SKM-1 (cell line): ENCODE measurements at regions not wholly inside any gene's neighbourhood (a gene's known extent, or its start where the extent isn't known, plus 50 kb on each side); places are given as distances from the start of the nearest gene placed in this dataset.
"Not testable (repeated sequence)": the region's sequence is repeated elsewhere in the genome, so short reads cannot be mapped to it uniquely, and the experiment has no call there.

Source experiments
- DNase-seq: peaks from one replicate; lab custom pipeline; 2025; ENCODE audit not compliant: unreplicated experiment; lab: John Stamatoyannopoulos, UW

DNA sequence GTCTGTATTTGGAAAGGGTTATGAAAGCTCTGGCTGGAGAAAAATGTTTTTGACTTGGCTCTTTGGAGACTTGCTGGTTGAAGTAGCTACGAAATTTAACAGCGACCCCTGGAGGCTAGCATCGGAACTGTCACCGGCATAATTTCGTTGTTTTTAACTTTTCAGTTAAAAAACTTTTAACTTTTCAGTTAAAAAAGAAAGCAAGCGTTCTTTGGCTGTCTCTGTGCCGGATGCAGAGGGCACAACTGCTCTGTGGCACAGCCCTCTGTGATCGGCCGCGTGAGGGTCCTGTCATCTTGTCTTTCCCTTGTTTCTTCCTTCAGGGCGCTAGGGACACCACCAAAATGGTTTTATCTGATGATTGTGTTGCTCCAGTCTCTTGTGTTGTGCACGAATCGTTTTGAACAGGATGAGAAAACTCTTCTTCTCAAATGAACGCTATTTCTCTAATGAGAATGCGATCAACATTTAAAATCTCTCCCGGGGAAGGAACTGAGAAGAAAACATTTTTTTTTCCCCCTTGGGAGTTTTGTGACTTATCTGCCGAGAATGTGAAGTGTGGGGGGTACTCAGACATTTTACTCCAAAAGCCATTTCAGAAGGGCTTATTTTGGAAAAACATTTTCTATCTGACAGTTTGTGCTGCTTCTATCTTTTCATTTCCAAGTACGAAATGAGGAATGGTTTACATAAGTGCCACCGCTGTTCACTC lies 57.1 kb downstream of the ADCYAP1 start:
- no peak for DNase-seq

DNA sequence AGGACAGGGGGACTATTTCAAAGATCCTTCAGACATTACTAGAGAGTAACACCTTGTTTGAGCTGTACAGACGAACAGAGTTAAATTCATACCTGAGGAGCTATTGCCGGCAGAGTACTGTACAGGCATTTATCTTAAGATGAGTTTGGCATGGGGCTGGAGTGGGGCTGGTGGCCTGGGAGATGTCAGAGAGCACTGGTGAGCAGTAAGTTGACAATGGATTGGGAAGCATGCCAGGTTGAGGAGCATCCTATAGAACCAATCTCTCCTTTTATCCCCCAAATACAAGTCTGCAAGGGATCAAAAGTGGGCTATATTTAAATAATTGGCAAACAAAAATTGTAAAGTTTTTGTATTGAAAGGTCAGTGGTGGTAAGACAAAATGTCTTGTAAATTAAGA lies 58.6 kb downstream of the ADCYAP1 start:
- DNase-seq = no peak

GRCh38 chr18:965921-966758 lies 61.5 kb downstream of the ADCYAP1 start:
- DNase-seq = no peak

- peak; percentile 31 for DNase-seq
These were observed 62.3 kb downstream of the ADCYAP1 start for GRCh38 chr18:966759-967576.

DNA sequence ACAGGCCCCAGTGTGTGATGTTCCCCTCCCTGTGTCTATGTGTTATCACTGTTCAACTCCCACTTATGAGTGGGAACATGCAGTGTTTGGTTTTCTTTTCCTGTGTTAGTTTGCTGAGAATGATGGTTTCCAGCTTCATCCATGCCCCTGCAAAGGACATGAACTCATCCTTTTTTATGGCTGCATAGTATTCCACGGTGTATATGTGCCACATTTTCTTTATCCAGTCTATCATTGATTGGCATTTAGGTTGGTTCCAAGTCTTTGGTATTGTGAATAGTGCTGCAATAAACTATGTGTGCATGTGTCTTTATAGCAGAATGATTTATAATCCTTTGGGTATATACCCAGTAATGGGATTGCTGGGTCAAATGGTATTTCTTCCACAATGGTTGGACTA lies 64.2 kb downstream of the ADCYAP1 start:
- not testable (repeated sequence) for DNase-seq

DNA sequence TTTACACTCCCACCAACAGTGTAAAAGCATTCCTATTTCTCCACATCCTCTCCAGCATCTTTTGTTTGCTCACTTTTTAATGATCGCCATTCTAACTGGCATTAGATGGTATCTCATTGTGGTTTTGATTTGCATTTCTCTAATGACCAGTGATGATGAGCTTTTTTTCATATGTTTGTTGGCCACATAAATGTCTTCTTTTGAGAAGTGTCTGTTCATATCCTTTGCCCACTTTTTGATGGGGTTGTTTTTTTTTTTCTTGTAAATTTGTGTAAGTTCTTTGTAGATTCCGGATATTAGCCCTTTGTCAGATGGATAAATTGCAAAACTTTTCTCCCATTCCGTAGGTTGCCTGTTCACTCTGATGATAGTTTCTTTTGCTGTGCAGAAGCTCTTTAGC lies 64.6 kb downstream of the ADCYAP1 start:
- DNase-seq = not testable (repeated sequence)

- not testable (repeated sequence) for DNase-seq
These were observed 69.9 kb downstream of the ADCYAP1 start for GRCh38 chr18:974606-975005.

DNA sequence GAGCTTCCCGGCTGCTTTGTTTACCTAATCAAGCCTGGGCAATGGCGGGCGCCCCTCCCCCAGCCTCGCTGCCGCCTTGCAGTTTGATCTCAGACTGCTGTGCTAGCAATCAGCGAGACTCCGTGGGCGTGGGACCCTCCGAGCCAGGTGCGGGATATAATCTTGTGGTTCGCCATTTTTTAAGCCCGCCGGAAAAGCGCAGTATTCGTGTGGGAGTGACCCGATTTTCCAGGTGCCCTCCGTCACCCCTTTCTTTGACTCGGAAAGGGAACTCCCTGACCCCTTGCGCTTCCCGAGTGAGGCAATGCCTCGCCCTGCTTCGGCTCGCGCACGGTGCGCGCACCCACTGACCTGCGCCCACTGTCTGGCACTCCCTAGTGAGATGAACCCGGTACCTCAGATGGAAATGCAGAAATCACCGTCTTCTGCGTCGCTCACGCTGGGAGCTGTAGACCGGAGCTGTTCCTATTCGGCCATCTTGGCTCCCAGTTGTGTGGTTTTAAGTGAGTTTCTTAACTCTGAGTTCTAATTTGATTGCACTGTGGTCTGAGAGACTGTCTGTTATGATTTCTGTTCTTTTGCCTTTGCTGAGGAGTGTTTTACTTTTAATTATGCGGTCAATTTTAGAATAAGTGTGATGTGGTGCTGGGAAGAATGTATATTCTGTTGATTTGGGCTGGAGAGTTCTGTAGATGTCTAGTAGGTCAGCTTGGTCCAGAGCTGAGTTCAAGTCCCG lies 71.9 kb downstream of the ADCYAP1 start:
- not testable (repeated sequence) for DNase-seq

DNA sequence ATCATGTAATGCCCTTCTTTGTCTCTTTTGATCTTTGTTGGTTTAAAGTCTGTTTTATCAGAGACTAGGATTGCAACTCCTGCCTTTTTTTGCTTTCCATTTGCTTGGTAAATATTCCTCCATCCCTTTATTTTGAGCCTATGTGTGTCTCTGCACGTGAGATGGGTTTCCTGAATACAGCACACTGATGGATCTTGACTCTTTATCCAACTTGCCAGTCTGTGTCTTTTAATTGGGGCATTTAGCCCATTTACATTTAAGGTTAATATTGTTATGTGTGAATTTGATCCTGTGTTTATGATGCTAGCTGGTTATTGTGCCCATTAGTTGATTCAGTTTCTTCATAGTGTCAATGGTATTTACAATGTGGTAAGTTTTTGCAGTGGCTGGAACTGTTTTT lies 72.7 kb downstream of the ADCYAP1 start:
- DNase-seq = not testable (repeated sequence)

DNA sequence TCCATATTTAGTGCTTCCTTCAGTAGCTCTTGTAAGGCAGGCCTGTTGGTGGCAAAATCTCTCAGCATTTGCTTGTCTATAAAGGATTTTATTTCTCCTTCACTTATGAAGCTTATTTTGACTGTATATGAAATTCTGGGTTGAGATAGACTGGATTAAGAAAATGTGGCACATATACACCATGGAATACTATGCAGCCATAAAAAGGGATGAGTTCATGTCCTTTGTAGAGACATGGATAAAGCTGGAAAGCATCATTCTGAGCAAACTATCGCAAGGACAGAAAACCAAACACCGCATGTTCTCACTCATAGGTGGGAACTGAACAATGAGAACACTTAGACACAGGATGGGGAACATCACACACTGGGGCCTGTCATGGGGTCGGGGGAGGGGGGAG lies 73.1 kb downstream of the ADCYAP1 start:
- not testable (repeated sequence) for DNase-seq

- DNase-seq = no peak
These were observed 75.9 kb downstream of the ADCYAP1 start for GRCh38 chr18:980586-980985.

DNA sequence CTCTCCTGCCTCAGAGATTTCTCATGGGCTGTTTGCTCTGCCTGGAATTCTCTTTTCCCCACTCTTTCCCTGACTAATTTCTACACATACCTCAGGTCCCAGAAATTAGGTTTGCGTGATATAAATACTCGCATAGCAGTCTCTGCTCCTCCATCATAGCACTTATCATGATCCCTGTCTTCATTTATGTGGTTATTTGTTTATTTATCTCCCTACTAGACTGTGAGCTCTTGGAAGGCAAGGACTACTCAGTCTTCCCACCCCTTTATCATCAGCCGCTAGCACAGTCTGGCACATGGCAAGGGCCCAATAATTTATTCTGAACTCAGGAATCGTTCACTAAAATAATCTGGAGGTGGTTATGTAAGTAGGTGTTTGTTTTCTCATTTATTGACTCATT lies 79.3 kb downstream of the ADCYAP1 start:
- no peak for DNase-seq

DNA sequence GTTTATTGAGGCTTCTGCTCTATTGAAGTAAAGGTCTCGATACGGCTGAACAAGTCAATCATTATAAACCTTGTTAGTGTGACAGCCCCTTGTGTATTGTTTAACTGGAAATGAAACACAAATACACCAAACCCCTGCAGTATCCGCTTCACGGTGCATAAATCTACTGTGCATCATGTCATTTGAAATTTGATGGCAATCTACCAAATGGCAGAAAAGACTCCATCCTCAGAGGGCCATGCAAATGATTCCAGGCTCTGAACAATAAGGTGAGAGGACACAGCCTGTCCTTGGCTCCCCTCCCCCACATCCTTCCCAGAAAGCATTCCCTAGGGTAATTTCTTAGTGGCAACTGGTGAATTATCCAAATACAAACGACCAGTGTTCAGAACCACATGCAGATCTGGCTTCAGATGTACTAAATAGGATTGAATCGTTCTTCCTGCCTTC lies 80.6 kb downstream of the ADCYAP1 start:
- DNase-seq = no peak

DNA sequence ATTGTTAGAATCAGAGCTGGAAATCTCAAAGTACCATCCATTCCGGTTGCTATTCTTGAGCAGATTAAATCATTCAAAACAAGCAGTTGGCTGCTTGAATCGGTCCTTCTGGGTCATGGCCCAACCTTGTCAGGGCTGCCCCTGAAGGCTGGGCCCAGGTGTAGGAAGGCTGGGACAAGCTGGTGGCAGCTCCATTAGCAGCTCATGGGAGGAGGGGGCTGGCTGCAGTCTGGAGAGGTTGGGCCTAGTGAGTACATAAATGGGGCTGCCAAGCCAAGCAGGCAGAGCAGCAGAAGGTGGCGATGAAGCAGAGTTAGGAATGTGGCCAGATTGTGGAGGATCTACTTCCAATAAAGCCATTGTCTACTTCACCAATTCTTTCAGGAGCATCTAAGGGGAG lies 81.4 kb downstream of the ADCYAP1 start:
- DNase-seq = no peak

GRCh38 chr18:986552-986951 lies 81.9 kb downstream of the ADCYAP1 start:
- no peak for DNase-seq

DNA sequence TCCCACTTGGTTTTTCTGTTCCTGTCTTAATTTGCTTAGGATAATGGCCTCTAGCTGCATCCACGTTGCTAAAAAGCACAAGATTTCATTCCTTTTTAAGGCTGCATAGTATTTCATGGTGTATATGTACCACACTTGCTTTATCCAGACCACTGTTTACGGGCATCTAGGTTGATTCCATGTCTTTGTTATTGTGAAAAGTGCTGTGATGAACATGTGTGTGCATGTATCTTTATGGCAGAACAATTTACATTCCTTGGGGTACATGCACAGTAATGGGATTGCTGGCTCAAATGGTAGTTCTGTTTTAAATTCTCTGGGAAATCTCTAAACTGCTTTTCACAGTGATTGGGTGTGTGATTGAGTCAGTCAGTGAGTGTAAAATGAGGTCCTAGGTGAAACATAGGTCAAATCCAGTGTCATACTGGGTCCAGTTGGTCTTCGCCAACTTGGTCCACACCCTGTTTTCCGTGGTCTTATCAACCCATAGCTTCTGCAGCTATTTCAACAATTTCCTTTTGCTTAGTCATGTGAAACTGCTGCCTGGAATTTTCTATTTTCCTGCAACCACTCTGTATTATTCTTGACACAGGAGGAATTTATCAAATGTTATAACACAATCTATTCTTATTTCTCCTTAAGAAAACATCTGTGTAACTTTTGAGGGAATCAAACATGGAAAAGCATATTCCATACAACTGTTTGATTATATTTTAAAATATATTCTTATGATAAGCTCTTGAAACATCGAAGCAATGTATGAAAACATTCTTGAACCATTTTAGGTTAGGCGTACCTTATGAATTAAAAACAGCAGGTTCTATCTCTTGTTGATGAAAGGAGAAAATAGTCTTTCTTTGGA lies 82.9 kb downstream of the ADCYAP1 start:
- DNase-seq = no peak

GRCh38 chr18:989425-989824 lies 84.8 kb downstream of the ADCYAP1 start:
- DNase-seq = no peak

DNA sequence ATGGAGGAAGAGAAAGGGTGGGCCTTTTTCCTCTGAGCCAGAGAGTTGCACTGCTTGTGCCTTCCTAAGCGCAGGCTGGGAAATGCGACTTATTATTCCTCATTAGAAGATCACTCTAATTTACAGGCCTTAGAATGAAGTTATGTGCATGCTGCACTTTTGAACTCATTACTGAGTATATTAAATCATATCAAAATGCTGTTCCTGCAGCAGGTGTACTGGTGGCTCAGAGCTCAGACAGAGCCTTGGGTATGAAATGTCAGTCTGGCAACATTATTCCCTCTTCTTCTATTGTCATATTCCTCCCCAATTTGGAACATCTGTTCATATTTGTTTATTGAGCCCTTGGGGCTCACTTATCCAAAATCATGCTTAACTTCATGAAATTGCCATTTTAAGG lies 85.5 kb downstream of the ADCYAP1 start:
- no peak for DNase-seq

DNA sequence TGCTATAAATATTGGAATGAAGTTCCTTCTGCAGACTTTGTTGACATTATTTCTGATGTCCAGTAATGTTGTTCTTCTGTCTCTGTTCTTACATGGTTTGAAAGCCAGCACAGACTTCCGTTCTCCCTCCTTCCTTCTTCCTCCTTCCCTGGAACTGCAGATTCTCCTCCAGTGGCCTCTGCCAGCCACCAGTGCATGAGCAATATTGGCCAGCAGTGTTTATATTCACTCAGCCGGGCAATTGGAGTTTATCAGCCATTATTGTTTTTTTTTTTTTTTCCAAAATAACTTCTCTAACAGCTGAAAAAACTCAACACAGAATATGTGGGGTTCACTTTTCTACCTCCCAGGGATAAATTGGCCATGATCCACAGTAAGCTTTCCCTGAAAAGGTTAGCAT lies 86.8 kb downstream of the ADCYAP1 start:
- no peak for DNase-seq

- DNase-seq = no peak
These were observed 88.9 kb downstream of the ADCYAP1 start for GRCh38 chr18:993560-993959.
